H7 (cell line): ENCODE measurements at regions not wholly inside any gene's neighbourhood (a gene's known extent, or its start where the extent isn't known, plus 50 kb on each side); places are given as distances from the start of the nearest gene placed in this dataset.
"Not testable (repeated sequence)": the region's sequence is repeated elsewhere in the genome, so short reads cannot be mapped to it uniquely, and the experiment has no call there.

Experiments used
- DNase-seq: peaks from one replicate; pipeline ENCODE4 v3.0.0; 2012
- H3K27me3 ChIP-seq: 2 replicates; pipeline ENCODE4 v1.6.0; 2011; ENCODE audit warnings: mild to moderate bottlenecking, low read length; ENCODE audit not compliant: control insufficient read depth, insufficient read depth
- H3K36me3 ChIP-seq: replicated peaks from 2 replicates; pipeline ENCODE4 v1.5.1; 2011; ENCODE audit warnings: low read length; ENCODE audit not compliant: control insufficient read depth, insufficient read depth
- H3K4me3 ChIP-seq: 2 replicates; pipeline ENCODE4 v1.5.1; 2011; ENCODE audit warnings: low read depth, mild to moderate bottlenecking, control low read depth, low read length, moderate library complexity; ENCODE audit not compliant: insufficient read depth

- H3K36me3 ChIP-seq: no peaks in the 10 kb centered on the region
- DNase-seq: no peak
- H3K4me3 ChIP-seq: no peak overlapping the region
- H3K27me3 ChIP-seq: no peaks in the 10 kb centered on the region
Observed at GRCh38 chr3:145639875-145640274, 521.1 kb downstream of the PLOD2 start.

GRCh38 chr3:145648396-145648795, 512.6 kb downstream of the PLOD2 start:
- Histone ChIP-seq H3K36me3 (no peaks in the 10 kb centered on the region), H3K4me3 (no peak overlapping the region), H3K27me3 (no peaks in the 10 kb centered on the region)
- DNase-seq: no peak

GRCh38 chr3:145649368-145649887, 511.6 kb downstream of the PLOD2 start:
- Histone ChIP-seq H3K36me3 (no peaks in the 10 kb centered on the region), H3K27me3 (no peaks in the 10 kb centered on the region), H3K4me3 (no peak overlapping the region)
- DNase-seq: no peak

GRCh38 chr3:145650170-145650569, 510.8 kb downstream of the PLOD2 start:
- no peaks in the 10 kb centered on the region for H3K36me3 ChIP-seq
- H3K27me3 ChIP-seq: no peaks in the 10 kb centered on the region
- H3K4me3 ChIP-seq: no peak overlapping the region
- DNase-seq: no peak

GRCh38 chr3:145671121-145671520, 489.9 kb downstream of the PLOD2 start:
- H3K36me3 ChIP-seq: no peaks in the 10 kb centered on the region
- no peak overlapping the region for H3K4me3 ChIP-seq
- H3K27me3 ChIP-seq: no peaks in the 10 kb centered on the region
- no peak for DNase-seq

- Histone ChIP-seq H3K27me3 (no peaks in the 10 kb centered on the region), H3K4me3 (no peak overlapping the region), H3K36me3 (no peaks in the 10 kb centered on the region)
- no peak for DNase-seq
Observed at GRCh38 chr3:145673838-145674237, 487.1 kb downstream of the PLOD2 start.

- DNase-seq: no peak
- H3K36me3 ChIP-seq: no peaks in the 10 kb centered on the region
- no peaks in the 10 kb centered on the region for H3K27me3 ChIP-seq
- no peak overlapping the region for H3K4me3 ChIP-seq
Observed at GRCh38 chr3:145678401-145678800, 482.6 kb downstream of the PLOD2 start.

GRCh38 chr3:145681181-145681580, 479.8 kb downstream of the PLOD2 start:
- DNase-seq: no peak
- Histone ChIP-seq H3K4me3 (no peak overlapping the region), H3K36me3 (no peaks in the 10 kb centered on the region), H3K27me3 (no peaks in the 10 kb centered on the region)

- not testable (repeated sequence) for H3K4me3 ChIP-seq, DNase-seq, H3K36me3 ChIP-seq, H3K27me3 ChIP-seq
Observed at GRCh38 chr3:145687978-145688377, 473.0 kb downstream of the PLOD2 start.

- H3K27me3 ChIP-seq: no peaks in the 10 kb centered on the region
- no peak overlapping the region for H3K4me3 ChIP-seq
- H3K36me3 ChIP-seq: no peaks in the 10 kb centered on the region
- DNase-seq: no peak
Observed at GRCh38 chr3:145692751-145693150, 468.2 kb downstream of the PLOD2 start.

- Histone ChIP-seq H3K36me3 (no peaks in the 10 kb centered on the region), H3K4me3 (no peak overlapping the region), H3K27me3 (no peaks in the 10 kb centered on the region)
- no peak for DNase-seq
Observed at GRCh38 chr3:145696011-145696410, 465.0 kb downstream of the PLOD2 start.

- DNase-seq: no peak
- Histone ChIP-seq H3K27me3 (no peaks in the 10 kb centered on the region), H3K4me3 (no peak overlapping the region), H3K36me3 (no peaks in the 10 kb centered on the region)
Observed at GRCh38 chr3:145698250-145698649, 462.7 kb downstream of the PLOD2 start.

- Histone ChIP-seq H3K36me3 (no peaks in the 10 kb centered on the region), H3K4me3 (no peak overlapping the region), H3K27me3 (no peaks in the 10 kb centered on the region)
- no peak for DNase-seq
Observed at GRCh38 chr3:145698749-145699148, 462.2 kb downstream of the PLOD2 start.

GRCh38 chr3:145704020-145704419, 457.0 kb downstream of the PLOD2 start:
- Histone ChIP-seq H3K27me3 (no peaks in the 10 kb centered on the region), H3K4me3 (no peak overlapping the region), H3K36me3 (no peaks in the 10 kb centered on the region)
- DNase-seq: no peak

GRCh38 chr3:145709779-145710178, 451.2 kb downstream of the PLOD2 start:
- not testable (repeated sequence) for H3K36me3 ChIP-seq, DNase-seq, H3K27me3 ChIP-seq, H3K4me3 ChIP-seq

- no peaks in the 10 kb centered on the region for H3K27me3 ChIP-seq
- H3K4me3 ChIP-seq: no peak overlapping the region
- no peaks in the 10 kb centered on the region for H3K36me3 ChIP-seq
- no peak for DNase-seq
Observed at GRCh38 chr3:145716519-145716918, 444.5 kb downstream of the PLOD2 start.
